SK-N-SH treated with all-trans-retinoic acid at 6 μM for 48 hours (cell line): ENCODE measurements at regions not wholly inside any gene's neighbourhood (a gene's known extent, or its start where the extent isn't known, plus 50 kb on each side); places are given as distances from the start of the nearest gene placed in this dataset.

Experiments
- ARNTL ChIP-seq: fragments of 450-650 bp; formaldehyde crosslinking; IDR thresholded peaks from 2 replicates; pipeline ENCODE4 v1.5.0; 2020; ENCODE audit warnings: low read depth, mild to moderate bottlenecking, moderate library complexity, borderline replicate concordance
- BACH2 ChIP-seq: fragments of 250-450 bp; sonication (Bioruptor Pico); IDR thresholded peaks from 2 replicates; pipeline ENCODE4 v1.9.0; 2021; ENCODE audit warnings: mild to moderate bottlenecking, borderline replicate concordance
- CSDC2 ChIP-seq: fragments of 250-450 bp; sonication (Bioruptor Pico); IDR thresholded peaks from 2 replicates; pipeline ENCODE4 v1.5.0; 2020; ENCODE audit warnings: mild to moderate bottlenecking, moderate library complexity
- ESRRG ChIP-seq: fragments of 250-450 bp; sonication (Bioruptor Pico); IDR thresholded peaks from 2 replicates; pipeline ENCODE4 v1.6.1; 2021; ENCODE audit warnings: mild to moderate bottlenecking
- ISL1 ChIP-seq: fragments of 250-450 bp; sonication (Bioruptor Pico); IDR thresholded peaks from 2 replicates; pipeline ENCODE4 v2.1.2; 2022; ENCODE audit warnings: mild to moderate bottlenecking, moderate library complexity
- OSR1 ChIP-seq: fragments of 250-450 bp; sonication (Bioruptor Pico); IDR thresholded peaks from 2 replicates; pipeline ENCODE4 v1.8.0; 2022; ENCODE audit warnings: moderate library complexity, mild to moderate bottlenecking, inconsistent platforms
- RARB ChIP-seq: fragments of 250-450 bp; sonication (Bioruptor Pico); IDR thresholded peaks from 2 replicates; pipeline ENCODE4 v1.8.0; 2021; ENCODE audit warnings: mild to moderate bottlenecking, moderate library complexity
- SNAI2 ChIP-seq: fragments of 250-450 bp; sonication (Bioruptor Pico); IDR thresholded peaks from 2 replicates; pipeline ENCODE4 v1.5.0; 2020; ENCODE audit warnings: mild to moderate bottlenecking, moderate library complexity
- TCF4 ChIP-seq: fragments of 250-450 bp; sonication (Bioruptor Pico); IDR thresholded peaks from 2 replicates; pipeline ENCODE4 v1.8.0; 2021; ENCODE audit warnings: mild to moderate bottlenecking, moderate library complexity, borderline replicate concordance
- TOX ChIP-seq: fragments of 250-450 bp; sonication (Bioruptor Pico); IDR thresholded peaks from 2 replicates; pipeline ENCODE4 v1.8.0; 2021; ENCODE audit warnings: mild to moderate bottlenecking, moderate library complexity, borderline replicate concordance
- ZFP30 ChIP-seq: fragments of 450-650 bp; formaldehyde crosslinking; IDR thresholded peaks from 2 replicates; pipeline ENCODE4 v1.5.0; 2022; ENCODE audit warnings: mild to moderate bottlenecking, moderate library complexity
- ZNF70 ChIP-seq: fragments of 450-650 bp; formaldehyde crosslinking; IDR thresholded peaks from 2 replicates; pipeline ENCODE4 v1.5.0; 2020; ENCODE audit warnings: mild to moderate bottlenecking, moderate library complexity
- TF ChIP-seq, protein P1 (sequence below): fragments of 250-450 bp; sonication (Bioruptor Pico); IDR thresholded peaks from 2 replicates; pipeline ENCODE4 v1.8.0; 2021; ENCODE audit warnings: low read depth, mild to moderate bottlenecking, moderate library complexity, borderline replicate concordance
- TF ChIP-seq, protein P2 (sequence below): fragments of 250-450 bp; sonication (Bioruptor Pico); IDR thresholded peaks from 2 replicates; pipeline ENCODE4 v1.5.1; 2020; ENCODE audit warnings: low read depth, mild to moderate bottlenecking, moderate library complexity

DNA sequence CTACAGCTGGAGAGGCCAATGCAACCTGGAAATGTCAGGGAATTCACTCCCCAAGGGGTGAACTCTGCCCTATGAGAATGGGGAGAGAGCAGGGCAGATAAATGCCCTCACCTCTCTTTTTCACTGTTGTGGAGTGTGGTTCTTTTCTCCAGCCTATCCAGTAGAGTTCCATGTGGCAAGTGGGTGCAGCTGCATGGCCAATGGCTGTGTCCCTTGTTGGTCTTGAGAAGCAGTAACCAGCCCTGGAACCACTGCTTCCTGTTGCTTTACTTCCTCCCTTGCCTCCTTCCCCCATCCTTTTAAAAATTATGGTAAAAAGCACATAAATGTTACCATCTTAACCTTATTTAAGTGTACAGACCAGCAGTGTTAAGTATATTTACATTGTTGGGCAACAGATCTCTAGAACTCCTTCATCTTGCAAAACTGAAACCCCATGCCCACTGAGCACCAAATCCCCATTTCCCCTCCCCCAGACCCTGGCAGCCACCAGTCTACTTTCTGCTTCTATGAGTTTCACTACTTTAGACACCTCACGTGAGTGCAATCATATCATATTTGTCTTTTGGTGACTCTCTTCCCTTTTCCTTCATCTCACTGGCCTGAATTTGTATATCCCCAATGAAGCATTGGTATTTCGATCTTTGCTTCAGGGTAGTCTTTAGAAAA lies 77.0 kb upstream of the GRIP1 start:
- TF ChIP-seq ISL1 (CRISPR knock-in tag) (no peak), TCF4 (CRISPR knock-in tag) (no peak), ZFP30 (CRISPR knock-in tag) (no peak), OSR1 (CRISPR knock-in tag) (no peak), ZNF70 (CRISPR knock-in tag) (no peak), ARNTL (CRISPR knock-in tag) (no peak), RARB (no peak), ESRRG (CRISPR knock-in tag) (no peak), TOX (CRISPR knock-in tag) (no peak), SNAI2 (CRISPR knock-in tag) (no peak), BACH2 (CRISPR knock-in tag) (no peak), CSDC2 (CRISPR knock-in tag) (no peak)
- TF ChIP-seq, protein P1, sequence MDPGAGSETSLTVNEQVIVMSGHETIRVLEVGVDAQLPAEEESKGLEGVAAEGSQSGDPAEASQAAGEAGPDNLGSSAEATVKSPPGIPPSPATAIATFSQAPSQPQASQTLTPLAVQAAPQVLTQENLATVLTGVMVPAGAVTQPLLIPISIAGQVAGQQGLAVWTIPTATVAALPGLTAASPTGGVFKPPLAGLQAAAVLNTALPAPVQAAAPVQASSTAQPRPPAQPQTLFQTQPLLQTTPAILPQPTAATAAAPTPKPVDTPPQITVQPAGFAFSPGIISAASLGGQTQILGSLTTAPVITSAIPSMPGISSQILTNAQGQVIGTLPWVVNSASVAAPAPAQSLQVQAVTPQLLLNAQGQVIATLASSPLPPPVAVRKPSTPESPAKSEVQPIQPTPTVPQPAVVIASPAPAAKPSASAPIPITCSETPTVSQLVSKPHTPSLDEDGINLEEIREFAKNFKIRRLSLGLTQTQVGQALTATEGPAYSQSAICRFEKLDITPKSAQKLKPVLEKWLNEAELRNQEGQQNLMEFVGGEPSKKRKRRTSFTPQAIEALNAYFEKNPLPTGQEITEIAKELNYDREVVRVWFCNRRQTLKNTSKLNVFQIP (CRISPR knock-in tag): no peak
- TF ChIP-seq, protein P2, sequence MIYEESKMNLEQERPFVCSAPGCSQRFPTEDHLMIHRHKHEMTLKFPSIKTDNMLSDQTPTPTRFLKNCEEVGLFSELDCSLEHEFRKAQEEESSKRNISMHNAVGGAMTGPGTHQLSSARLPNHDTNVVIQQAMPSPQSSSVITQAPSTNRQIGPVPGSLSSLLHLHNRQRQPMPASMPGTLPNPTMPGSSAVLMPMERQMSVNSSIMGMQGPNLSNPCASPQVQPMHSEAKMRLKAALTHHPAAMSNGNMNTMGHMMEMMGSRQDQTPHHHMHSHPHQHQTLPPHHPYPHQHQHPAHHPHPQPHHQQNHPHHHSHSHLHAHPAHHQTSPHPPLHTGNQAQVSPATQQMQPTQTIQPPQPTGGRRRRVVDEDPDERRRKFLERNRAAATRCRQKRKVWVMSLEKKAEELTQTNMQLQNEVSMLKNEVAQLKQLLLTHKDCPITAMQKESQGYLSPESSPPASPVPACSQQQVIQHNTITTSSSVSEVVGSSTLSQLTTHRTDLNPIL (CRISPR knock-in tag): no peak
